ENCODE measurements at regions not wholly inside any gene's neighbourhood (a gene's known extent, or its start where the extent isn't known, plus 50 kb on each side); places are given as distances from the start of the nearest gene placed in this dataset.
"Not testable (repeated sequence)": the region's sequence is repeated elsewhere in the genome, so short reads cannot be mapped to it uniquely, and the experiment has no call there.

- Mint-ChIP-seq H3K4me1 (no peaks in the 10 kb centered on the region), H3K27ac (no peak overlapping the region), H3K27me3 (no peaks in the 10 kb centered on the region), H3K4me3 (no peak overlapping the region), H3K36me3 (no peaks in the 10 kb centered on the region), H3K9me3 (no peaks in the 10 kb centered on the region)
- CTCF ChIA-PET: no interaction called here
- DNase-seq: no peak
Observed at GRCh38 chrX:36847496-36847895, 160.7 kb upstream of the FAM47C start.

- H3K4me1 Mint-ChIP-seq: no peaks in the 10 kb centered on the region
- H3K9me3 Mint-ChIP-seq: no peaks in the 10 kb centered on the region
- no peak for DNase-seq
- no peak overlapping the region for H3K4me3 Mint-ChIP-seq
- H3K36me3 Mint-ChIP-seq: no peaks in the 10 kb centered on the region
- CTCF ChIA-PET: no interaction called here
- H3K27ac Mint-ChIP-seq: no peak overlapping the region
- no peaks in the 10 kb centered on the region for H3K27me3 Mint-ChIP-seq
Observed at GRCh38 chrX:36849407-36849806, 158.8 kb upstream of the FAM47C start.

GRCh38 chrX:36856849-36857248 lies 151.3 kb upstream of the FAM47C start:
- Mint-ChIP-seq H3K4me1 (no peaks in the 10 kb centered on the region), H3K4me3 (no peak overlapping the region), H3K27me3 (no peaks in the 10 kb centered on the region), H3K36me3 (no peaks in the 10 kb centered on the region), H3K27ac (no peak overlapping the region), H3K9me3 (no peaks in the 10 kb centered on the region)
- CTCF ChIA-PET: no interaction called here
- no peak for DNase-seq

- Mint-ChIP-seq H3K36me3 (no peaks in the 10 kb centered on the region), H3K4me1 (no peaks in the 10 kb centered on the region), H3K27ac (no peak overlapping the region), H3K9me3 (no peaks in the 10 kb centered on the region), H3K27me3 (no peaks in the 10 kb centered on the region), H3K4me3 (no peak overlapping the region)
- CTCF ChIA-PET: no interaction called here
- DNase-seq: no peak
Observed at GRCh38 chrX:36859231-36859630, 148.9 kb upstream of the FAM47C start.

- H3K27me3 Mint-ChIP-seq: no peaks in the 10 kb centered on the region
- H3K4me3 Mint-ChIP-seq: no peak overlapping the region
- DNase-seq: no peak
- no peaks in the 10 kb centered on the region for H3K36me3 Mint-ChIP-seq
- H3K4me1 Mint-ChIP-seq: no peaks in the 10 kb centered on the region
- H3K9me3 Mint-ChIP-seq: no peaks in the 10 kb centered on the region
- no peak overlapping the region for H3K27ac Mint-ChIP-seq
- CTCF ChIA-PET: no interaction called here
Observed at GRCh38 chrX:36861601-36862000, 146.6 kb upstream of the FAM47C start.

GRCh38 chrX:36867143-36867542 lies 141.0 kb upstream of the FAM47C start:
- Mint-ChIP-seq H3K4me1 (no peaks in the 10 kb centered on the region), H3K27me3 (no peaks in the 10 kb centered on the region), H3K9me3 (no peaks in the 10 kb centered on the region), H3K36me3 (no peaks in the 10 kb centered on the region), H3K27ac (no peak overlapping the region), H3K4me3 (no peak overlapping the region)
- CTCF ChIA-PET: no interaction called here
- no peak for DNase-seq

- no peak for DNase-seq
- no peaks in the 10 kb centered on the region for H3K9me3 Mint-ChIP-seq
- no peak overlapping the region for H3K4me3 Mint-ChIP-seq
- H3K4me1 Mint-ChIP-seq: no peaks in the 10 kb centered on the region
- no peaks in the 10 kb centered on the region for H3K36me3 Mint-ChIP-seq
- H3K27ac Mint-ChIP-seq: no peak overlapping the region
- CTCF ChIA-PET: no interaction called here
- H3K27me3 Mint-ChIP-seq: no peaks in the 10 kb centered on the region
Observed at GRCh38 chrX:36868592-36868991, 139.6 kb upstream of the FAM47C start.

GRCh38 chrX:36869457-36869856 lies 138.7 kb upstream of the FAM47C start:
- Mint-ChIP-seq H3K4me3 (no peak overlapping the region), H3K27ac (no peak overlapping the region), H3K9me3 (no peaks in the 10 kb centered on the region), H3K27me3 (no peaks in the 10 kb centered on the region), H3K36me3 (no peaks in the 10 kb centered on the region), H3K4me1 (no peaks in the 10 kb centered on the region)
- no peak for DNase-seq
- CTCF ChIA-PET: no interaction called here

GRCh38 chrX:36897690-36898089 lies 110.5 kb upstream of the FAM47C start:
- no peak overlapping the region for H3K27ac Mint-ChIP-seq
- no peaks in the 10 kb centered on the region for H3K9me3 Mint-ChIP-seq
- no peaks in the 10 kb centered on the region for H3K4me1 Mint-ChIP-seq
- H3K27me3 Mint-ChIP-seq: no peaks in the 10 kb centered on the region
- DNase-seq: no peak
- CTCF ChIA-PET: no interaction called here
- no peaks in the 10 kb centered on the region for H3K36me3 Mint-ChIP-seq
- no peak overlapping the region for H3K4me3 Mint-ChIP-seq

GRCh38 chrX:36898301-36898700 lies 109.9 kb upstream of the FAM47C start:
- Mint-ChIP-seq H3K36me3 (no peaks in the 10 kb centered on the region), H3K27me3 (no peaks in the 10 kb centered on the region), H3K27ac (no peak overlapping the region), H3K9me3 (no peaks in the 10 kb centered on the region), H3K4me1 (no peaks in the 10 kb centered on the region), H3K4me3 (no peak overlapping the region)
- no peak for DNase-seq
- CTCF ChIA-PET: no interaction called here

GRCh38 chrX:36904561-36904960 lies 103.6 kb upstream of the FAM47C start:
- not testable (repeated sequence) for H3K27me3 Mint-ChIP-seq, H3K4me3 Mint-ChIP-seq, H3K4me1 Mint-ChIP-seq, H3K27ac Mint-ChIP-seq, DNase-seq, H3K9me3 Mint-ChIP-seq, H3K36me3 Mint-ChIP-seq
- CTCF ChIA-PET: interaction anchor here (0.9 kb wide), 1 partner anchor 184 kb away, joined by 3 read pairs; no protein-coding TSS in a partner anchor

GRCh38 chrX:36908801-36909675 lies 99.1 kb upstream of the FAM47C start:
- Mint-ChIP-seq H3K4me1 (no peaks in the 10 kb centered on the region), H3K27me3 (no peaks in the 10 kb centered on the region), H3K4me3 (no peak overlapping the region), H3K27ac (no peak overlapping the region), H3K36me3 (no peaks in the 10 kb centered on the region), H3K9me3 (no peaks in the 10 kb centered on the region)
- no peak for DNase-seq
- CTCF ChIA-PET: no interaction called here

GRCh38 chrX:36909676-36910030 lies 98.5 kb upstream of the FAM47C start:
- CTCF ChIA-PET: no interaction called here
- Mint-ChIP-seq H3K36me3 (no peaks in the 10 kb centered on the region), H3K4me1 (no peaks in the 10 kb centered on the region), H3K27ac (no peak overlapping the region), H3K27me3 (no peaks in the 10 kb centered on the region), H3K4me3 (no peak overlapping the region), H3K9me3 (no peaks in the 10 kb centered on the region)
- DNase-seq: no peak

GRCh38 chrX:36913551-36913950 lies 94.6 kb upstream of the FAM47C start:
- H3K9me3 Mint-ChIP-seq: peaks cover 2% of the 10 kb centered on the region

GRCh38 chrX:36916941-36917340 lies 91.2 kb upstream of the FAM47C start:
- Mint-ChIP-seq H3K27ac (no peak overlapping the region), H3K9me3 (peaks cover 2% of the 10 kb centered on the region), H3K27me3 (no peaks in the 10 kb centered on the region), H3K4me3 (no peak overlapping the region), H3K36me3 (no peaks in the 10 kb centered on the region), H3K4me1 (no peaks in the 10 kb centered on the region)
- DNase-seq: no peak
- CTCF ChIA-PET: no interaction called here

More at GRCh38 chrX:36913551-36913950, 94.6 kb upstream of the FAM47C start:
- Mint-ChIP-seq H3K4me3 (no peak overlapping the region), H3K27ac (no peak overlapping the region), H3K27me3 (no peaks in the 10 kb centered on the region), H3K36me3 (no peaks in the 10 kb centered on the region), H3K4me1 (no peaks in the 10 kb centered on the region)
- CTCF ChIA-PET: no interaction called here
- no peak for DNase-seq

All from activated naive CD4-positive, alpha-beta T cell treated with anti-CD3 and anti-CD28 coated beads, Interleukin-2, amount 10 ng/mL, durations not matched to agents 7 days and 5 days (primary cell).